ENCODE measurements at regions not wholly inside any gene's neighbourhood (a gene's known extent, or its start where the extent isn't known, plus 50 kb on each side); places are given as distances from the start of the nearest gene placed in this dataset.

GRCh38 chr5:4511996-4512656, 628.0 kb upstream of the ADAMTS16 start:
- Histone ChIP-seq H3K4me3 (no peak overlapping the region), H3K27me3 (peaks cover 22% of the 10 kb centered on the region), H3K4me1 (no peaks in the 10 kb centered on the region), H3K9me3 (no peaks in the 10 kb centered on the region), H3K36me3 (no peaks in the 10 kb centered on the region), H3K27ac (no peak overlapping the region)
- WGBS, 2 donors (ENCODE audit: low coverage in 1 of 2), result 40 to 47% methylated on average over 6 of the region's 31 CpGs
- no peak for ATAC-seq
- TF ChIP-seq POLR2A (IDR thresholded peaks at IDR 0.05), result no peak
- TF ChIP-seq POLR2AphosphoS5 (IDR thresholded peaks at IDR 0.05), result no peak
- no peak for TF ChIP-seq EP300 (IDR thresholded peaks at IDR 0.05)
- TF ChIP-seq CTCF (IDR thresholded peaks at IDR 0.05), result no peak

GRCh38 chr5:4513381-4513780, 626.7 kb upstream of the ADAMTS16 start:
- no peak for TF ChIP-seq POLR2AphosphoS5 (IDR thresholded peaks at IDR 0.05)
- no peak for TF ChIP-seq POLR2A (IDR thresholded peaks at IDR 0.05)
- TF ChIP-seq EP300 (IDR thresholded peaks at IDR 0.05), result no peak
- no peak for TF ChIP-seq CTCF (IDR thresholded peaks at IDR 0.05)
- no peaks in the 10 kb centered on the region for H3K4me1 ChIP-seq
- H3K9me3 ChIP-seq, result no peaks in the 10 kb centered on the region
- no peaks in the 10 kb centered on the region for H3K36me3 ChIP-seq
- H3K27ac ChIP-seq, result no peak overlapping the region
- no peak for ATAC-seq
- no peak overlapping the region for H3K4me3 ChIP-seq
- whole genome bisulfite sequencing, 2 donors (ENCODE audit: low coverage in 1 of 2), result 31 to 46% methylated on average over 3 to 4 of the region's 4 CpGs
- peaks cover 22% of the 10 kb centered on the region for H3K27me3 ChIP-seq

- Histone ChIP-seq H3K9me3 (no peaks in the 10 kb centered on the region), H3K27me3 (peaks cover 22% of the 10 kb centered on the region), H3K4me1 (no peaks in the 10 kb centered on the region), H3K36me3 (no peaks in the 10 kb centered on the region), H3K27ac (no peak overlapping the region), H3K4me3 (no peak overlapping the region)
- WGBS, 2 donors (ENCODE audit: low coverage in 1 of 2), result 79 to 88% methylated on average over 7 to 8 of the region's 8 CpGs
- ATAC-seq, result no peak
- no peak for TF ChIP-seq POLR2AphosphoS5 (IDR thresholded peaks at IDR 0.05)
Observed at GRCh38 chr5:4514067-4514648, 626.0 kb upstream of the ADAMTS16 start.

GRCh38 chr5:4518903-4519672, 621.0 kb upstream of the ADAMTS16 start:
- Histone ChIP-seq H3K27ac (no peak overlapping the region), H3K9me3 (no peaks in the 10 kb centered on the region), H3K4me3 (no peak overlapping the region), H3K36me3 (no peaks in the 10 kb centered on the region), H3K27me3 (peaks cover 6% of the 10 kb centered on the region), H3K4me1 (no peaks in the 10 kb centered on the region)
- 50 to 51% methylated on average over 9 to 10 of the region's 10 CpGs for WGBS, 2 donors (ENCODE audit: low coverage in 1 of 2)
- no peak for TF ChIP-seq EP300 (IDR thresholded peaks at IDR 0.05)
- no peak for TF ChIP-seq POLR2A (IDR thresholded peaks at IDR 0.05)
- TF ChIP-seq CTCF (IDR thresholded peaks at IDR 0.05), result no peak
- no peak for TF ChIP-seq POLR2AphosphoS5 (IDR thresholded peaks at IDR 0.05)
- no peak for ATAC-seq

GRCh38 chr5:4520559-4520958, 619.6 kb upstream of the ADAMTS16 start:
- no peak for ATAC-seq

More at GRCh38 chr5:4520559-4520958, 619.6 kb upstream of the ADAMTS16 start:
- H3K36me3 ChIP-seq, result no peaks in the 10 kb centered on the region
- H3K4me3 ChIP-seq, result no peak overlapping the region
- WGBS, 2 donors (ENCODE audit: low coverage in 1 of 2), result 78 to 83% methylated on average over 1 of the region's 1 CpG
- H3K4me1 ChIP-seq, result no peaks in the 10 kb centered on the region
- H3K27ac ChIP-seq, result no peak overlapping the region
- peaks cover 5% of the 10 kb centered on the region for H3K27me3 ChIP-seq
- no peak for TF ChIP-seq POLR2A (IDR thresholded peaks at IDR 0.05)
- no peak for TF ChIP-seq EP300 (IDR thresholded peaks at IDR 0.05)
- TF ChIP-seq CTCF (IDR thresholded peaks at IDR 0.05), result no peak
- no peak for TF ChIP-seq POLR2AphosphoS5 (IDR thresholded peaks at IDR 0.05)
- no peaks in the 10 kb centered on the region for H3K9me3 ChIP-seq
